ENCODE measurements at regions not wholly inside any gene's neighbourhood (a gene's known extent, or its start where the extent isn't known, plus 50 kb on each side); places are given as distances from the start of the nearest gene placed in this dataset.
"Not testable (repeated sequence)": the region's sequence is repeated elsewhere in the genome, so short reads cannot be mapped to it uniquely, and the experiment has no call there.

DNA sequence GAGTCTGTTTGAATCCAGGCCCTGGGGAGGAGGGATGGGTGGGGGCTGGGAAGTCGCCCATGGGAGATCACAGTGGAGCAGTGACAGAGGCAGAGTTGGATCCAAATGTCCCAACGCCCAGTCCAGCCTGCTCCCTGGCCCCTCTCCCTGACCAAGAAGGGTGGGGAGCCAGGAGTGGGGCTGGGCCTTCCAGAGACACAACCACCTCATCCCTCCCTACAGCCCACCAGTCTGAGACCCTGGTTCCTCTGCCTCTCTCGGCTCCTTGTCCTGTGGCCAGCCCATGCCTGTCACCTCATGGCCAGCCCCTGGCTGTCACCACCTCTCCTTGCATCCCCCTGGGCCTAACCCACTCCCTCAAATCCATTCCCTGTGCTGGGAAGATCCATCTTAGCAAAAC, 71.2 kb upstream of the PRR5 start:
- DNase-seq (ENCODE audit: low read depth in 3 of 3): no peak

DNA sequence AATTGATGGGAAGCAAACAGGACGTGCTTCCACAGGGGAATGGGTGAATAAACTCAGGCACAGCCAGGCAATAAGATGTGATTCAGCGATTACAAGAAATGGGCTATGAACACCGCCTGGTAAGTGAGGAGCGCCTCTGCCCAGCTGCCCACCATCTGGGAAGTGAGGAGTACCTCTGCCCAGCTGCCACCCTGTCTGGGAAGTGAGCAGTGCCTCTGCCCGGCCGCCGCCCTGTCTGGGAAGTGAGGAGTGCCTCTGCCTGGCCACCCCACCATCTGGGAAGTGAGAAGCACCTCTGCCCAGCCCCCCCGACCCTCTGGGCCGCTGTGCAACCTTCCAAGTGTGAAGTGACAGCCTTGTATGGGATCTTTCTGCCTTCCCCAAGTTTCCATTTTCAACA, 73.2 kb upstream of the PRR5 start:
- no peak for DNase-seq (ENCODE audit: low read depth in 3 of 3)

DNA sequence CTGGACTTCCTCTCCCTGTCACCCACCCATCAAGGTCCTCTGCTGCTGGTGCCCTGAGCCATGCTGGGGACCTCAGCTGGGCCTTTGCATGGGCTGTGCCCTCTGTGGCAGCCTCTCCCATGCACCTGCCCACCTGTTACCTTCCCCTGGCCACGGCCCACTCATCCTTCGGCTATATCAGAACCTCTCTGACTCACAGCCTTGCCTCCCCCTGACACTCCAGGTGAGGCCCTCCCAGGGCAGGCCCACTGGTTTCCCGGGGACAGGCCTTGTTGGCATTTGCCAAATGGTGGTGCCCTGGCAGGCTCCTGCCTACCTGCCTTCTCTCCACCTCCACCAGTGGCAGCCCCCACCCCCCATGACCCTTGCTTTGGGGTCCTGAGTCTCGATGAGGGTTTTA, 73.7 kb upstream of the PRR5 start:
- no peak for DNase-seq (ENCODE audit: low read depth in 3 of 3)

DNA sequence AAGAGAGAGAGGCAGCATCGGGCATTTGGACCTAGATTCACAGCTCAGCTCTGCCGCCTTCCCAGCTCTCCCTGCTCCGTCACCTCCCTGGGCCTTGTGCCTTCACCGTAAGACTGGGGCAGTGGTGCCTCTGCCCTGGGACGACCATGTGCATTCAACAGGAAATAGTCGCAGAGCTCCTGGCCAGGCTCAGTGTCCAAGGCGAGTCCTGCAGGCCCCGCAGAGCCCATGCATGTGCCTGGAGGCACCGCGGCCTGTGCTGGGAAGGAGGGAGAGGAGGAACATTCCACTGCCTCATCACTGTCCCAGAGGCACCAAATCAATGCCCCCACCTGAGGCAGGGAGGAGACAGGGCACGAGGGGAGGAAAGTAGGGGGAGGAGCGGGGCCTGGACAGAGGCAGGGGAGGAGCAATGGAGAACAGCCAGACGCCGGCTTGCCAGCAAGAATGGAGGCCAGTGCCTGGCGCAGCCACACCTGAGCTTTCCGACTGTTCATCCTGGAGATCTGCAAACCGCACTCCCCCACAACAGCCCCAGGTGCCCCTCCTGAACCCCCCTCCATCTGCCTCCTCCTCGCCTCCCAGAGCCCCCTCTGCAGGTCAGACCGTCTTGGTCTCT, 74.4 kb upstream of the PRR5 start:
- no peak for DNase-seq (ENCODE audit: low read depth in 3 of 3)

DNA sequence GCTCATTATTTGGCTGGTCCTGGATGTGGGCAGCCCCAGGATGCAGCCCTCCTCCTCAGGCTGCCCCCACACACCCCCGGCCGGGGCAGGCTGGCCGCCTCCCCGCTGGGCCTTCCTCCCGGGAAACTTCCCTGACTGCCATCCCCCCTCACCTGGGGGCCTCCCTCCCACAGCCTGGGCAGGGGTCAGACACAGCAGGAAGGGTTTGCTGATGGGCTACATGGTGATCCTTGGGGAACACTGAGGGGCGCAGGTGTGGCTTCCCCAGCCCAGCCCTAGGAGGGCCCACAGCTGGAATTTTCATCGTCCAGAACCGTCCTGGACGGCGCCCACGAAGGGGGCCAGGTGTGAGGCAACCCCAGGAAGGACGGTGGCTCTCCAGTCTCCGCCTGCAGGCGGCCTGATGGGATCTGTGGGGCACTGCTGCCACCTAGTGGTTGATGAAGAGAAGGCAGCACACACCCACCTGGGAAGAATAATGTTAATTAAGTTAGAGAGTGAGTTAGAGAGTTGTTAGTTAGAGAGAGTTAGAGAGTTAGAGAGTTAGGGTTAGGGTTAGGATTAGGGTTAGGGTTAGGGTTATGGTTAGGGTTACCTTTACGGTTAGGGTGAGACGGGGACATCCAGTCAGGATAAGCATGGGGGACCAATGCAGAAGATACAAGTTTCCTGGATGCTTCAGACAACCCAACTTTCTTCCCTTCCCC, 75.9 kb upstream of the PRR5 start:
- peak; percentile 54 to 68 (median 60) for DNase-seq (ENCODE audit: low read depth in 3 of 3)

DNA sequence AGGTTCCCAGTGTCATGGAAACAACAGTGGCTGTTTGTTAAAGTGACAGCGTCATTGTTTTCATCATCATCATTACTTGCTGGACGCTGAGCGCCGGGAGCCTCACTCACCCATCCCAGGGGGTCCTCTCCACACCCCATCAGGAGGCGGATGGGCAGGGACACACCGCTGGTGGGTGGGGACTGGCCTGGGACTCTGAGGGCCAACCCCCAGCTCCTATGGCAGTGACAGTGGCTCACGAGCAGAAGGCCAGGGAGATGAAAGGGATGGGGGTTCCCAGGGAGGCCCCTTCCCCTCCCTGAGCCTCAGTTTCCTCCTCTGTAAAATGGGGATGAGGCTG, 76.6 kb upstream of the PRR5 start:
- DNase-seq (ENCODE audit: low read depth in 3 of 3): no peak

DNA sequence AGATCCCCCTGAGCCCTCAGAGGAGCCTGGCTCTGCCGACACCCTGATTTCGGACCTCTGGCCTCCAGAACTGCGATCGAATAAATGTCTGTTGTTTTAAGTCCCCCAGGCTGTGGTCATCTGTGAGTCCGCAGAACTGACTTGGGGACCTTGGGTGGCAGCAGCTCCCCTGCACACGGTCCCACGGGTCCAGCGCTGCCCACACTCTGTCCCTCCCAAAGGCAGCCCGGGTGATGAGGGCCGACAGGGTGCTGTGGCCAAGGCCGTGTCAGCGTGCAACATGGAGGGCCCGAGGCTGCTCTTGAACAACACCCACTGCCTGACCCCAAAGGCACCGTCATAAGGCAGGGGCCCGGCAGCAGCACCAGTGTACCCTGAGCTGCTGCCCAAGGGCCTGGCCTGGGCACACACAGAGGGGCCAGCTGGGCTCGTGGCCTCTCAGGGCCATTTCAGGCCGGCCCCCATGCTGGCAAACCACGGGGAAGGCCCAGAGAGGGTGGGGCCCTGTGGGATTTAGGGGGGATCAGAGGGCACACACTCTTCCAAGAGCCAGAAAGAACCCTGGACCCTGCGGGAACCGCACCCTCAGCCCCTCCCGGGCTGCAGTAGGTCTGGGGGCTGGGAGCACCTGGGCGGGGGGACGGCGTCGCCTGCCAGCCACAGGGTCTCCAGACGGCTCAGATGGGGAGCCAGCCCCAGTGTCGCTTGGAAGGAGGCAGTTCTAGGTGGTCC, 77.1 kb upstream of the PRR5 start:
- DNase-seq (ENCODE audit: low read depth in 3 of 3): no peak

DNA sequence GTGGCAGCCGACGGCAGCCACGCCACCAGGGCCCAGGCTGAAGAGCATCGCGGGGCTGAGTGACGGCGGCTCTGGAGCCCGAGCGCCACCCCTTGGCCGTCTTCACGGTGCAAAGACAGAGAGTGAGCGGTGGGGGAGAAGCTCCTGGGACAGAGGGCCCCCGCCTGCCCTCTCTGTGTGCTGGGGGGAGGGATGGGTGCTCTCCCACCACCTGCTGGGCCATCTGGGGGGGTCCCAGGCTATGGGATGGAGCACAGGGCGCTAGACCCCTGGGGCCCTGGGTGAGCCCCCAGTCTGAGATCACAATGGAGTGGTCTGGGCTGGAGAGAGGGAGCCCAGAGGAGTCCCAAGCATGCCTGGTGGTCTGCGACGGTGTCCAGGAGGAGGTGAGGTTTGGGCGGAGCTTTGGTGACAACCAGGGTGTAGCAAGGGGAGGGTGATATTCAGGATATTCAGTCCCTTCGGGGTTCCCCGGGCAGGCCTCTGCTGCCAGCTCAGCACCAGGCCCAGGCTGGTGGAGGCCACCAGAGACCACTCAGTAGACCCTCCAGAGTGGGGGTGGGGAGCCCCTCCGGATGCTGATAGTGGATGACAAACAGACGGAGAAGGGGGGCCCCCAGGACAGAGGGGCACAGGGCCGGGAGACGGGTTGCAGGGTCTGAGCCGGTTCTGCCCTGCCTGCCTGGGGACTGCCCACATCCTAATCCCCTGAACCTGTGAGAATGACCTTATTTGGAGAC, 78.1 kb upstream of the PRR5 start:
- no peak for DNase-seq (ENCODE audit: low read depth in 3 of 3)

DNA sequence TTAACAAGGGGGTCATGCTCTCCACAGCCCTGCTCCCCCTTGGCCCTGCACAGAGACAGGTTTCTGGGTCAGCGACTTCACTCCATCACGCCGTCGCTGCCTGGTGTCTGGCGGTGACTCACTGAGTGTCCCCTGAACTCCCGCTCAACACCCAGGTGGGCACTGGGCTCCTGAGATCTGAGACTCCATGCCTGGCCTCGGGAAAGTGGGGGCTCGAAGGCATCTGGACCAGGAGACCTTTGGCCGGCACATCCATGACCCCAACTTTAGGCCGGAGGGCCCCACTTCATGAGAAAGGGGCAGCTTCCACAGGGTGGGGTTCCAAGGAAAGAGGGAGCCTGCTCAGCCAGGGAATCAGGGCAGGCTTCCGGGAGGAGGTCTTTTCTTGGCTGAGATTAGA, 79.3 kb upstream of the PRR5 start:
- DNase-seq (ENCODE audit: low read depth in 3 of 3): no peak

DNA sequence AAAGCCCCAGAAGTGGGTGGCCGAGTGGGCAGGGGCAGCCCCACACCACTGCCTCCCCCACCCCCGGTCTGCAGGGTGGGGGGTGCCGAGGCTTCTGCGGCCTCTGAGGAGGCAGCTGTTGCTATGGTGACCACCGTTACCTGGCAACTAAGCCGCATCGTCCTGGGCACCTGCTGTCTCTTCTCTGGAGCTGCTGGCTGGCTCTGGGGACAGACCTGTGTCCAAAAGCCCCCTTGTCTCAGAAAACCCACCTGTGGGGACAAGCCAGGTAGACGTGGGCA, 79.9 kb upstream of the PRR5 start:
- DNase-seq (ENCODE audit: low read depth in 3 of 3): no peak

DNA sequence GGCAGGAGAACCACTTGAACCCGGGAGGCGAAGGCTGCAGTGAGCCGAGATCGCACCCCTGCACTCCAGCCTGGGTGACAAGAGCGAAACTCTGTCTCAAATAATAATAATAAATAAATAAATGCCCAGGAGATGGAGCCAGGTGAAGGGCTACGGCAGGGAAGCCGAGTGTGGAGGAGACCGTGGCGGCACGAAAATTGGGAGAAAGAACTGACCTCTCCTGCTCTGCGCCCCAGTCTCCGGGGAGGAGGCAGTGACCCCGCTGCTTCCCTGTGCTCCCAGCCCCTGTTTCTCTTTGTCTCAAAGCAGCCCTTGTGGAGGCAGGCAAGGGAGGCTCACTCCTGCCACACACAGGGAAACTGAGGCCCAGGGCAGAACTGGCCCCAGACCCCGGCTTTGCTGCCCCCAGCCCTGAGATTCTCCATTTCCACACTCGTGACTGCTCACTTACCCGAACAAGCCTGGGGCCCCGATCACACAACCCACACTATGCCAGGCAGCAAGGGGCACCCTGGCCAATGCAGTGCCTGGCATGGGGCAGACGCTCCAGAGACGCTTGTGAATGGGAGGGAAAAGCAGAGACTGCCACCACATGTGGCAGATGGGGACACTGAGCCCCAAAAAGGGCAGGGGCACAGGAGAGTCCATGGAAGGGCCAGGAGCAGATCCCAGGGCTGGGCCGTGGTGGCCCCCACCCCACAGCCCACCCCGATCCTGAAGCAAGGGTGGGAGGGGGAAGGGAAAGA, 80.4 kb upstream of the PRR5 start:
- no peak for DNase-seq (ENCODE audit: low read depth in 3 of 3)

DNA sequence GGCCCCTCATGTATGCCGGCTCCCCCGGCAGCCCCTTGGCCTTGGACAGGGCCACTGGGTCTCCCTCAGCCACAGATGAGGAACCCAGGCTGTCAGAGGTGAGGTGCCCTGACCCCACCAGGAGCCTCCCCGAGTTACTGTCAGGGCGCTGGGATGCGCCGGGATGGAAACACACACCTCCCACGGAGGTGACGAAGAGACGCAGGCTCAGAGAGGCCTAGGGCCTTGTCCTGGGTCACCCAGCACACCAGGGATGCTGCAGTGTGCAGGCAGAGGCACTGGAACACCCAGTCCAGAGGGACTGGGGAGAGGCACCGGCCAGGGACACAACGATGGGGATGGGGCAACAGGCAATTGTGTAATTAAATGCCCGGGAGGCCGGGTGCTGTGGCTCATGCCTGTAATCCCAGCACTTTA, 81.2 kb upstream of the PRR5 start:
- DNase-seq (ENCODE audit: low read depth in 3 of 3): no peak

DNA sequence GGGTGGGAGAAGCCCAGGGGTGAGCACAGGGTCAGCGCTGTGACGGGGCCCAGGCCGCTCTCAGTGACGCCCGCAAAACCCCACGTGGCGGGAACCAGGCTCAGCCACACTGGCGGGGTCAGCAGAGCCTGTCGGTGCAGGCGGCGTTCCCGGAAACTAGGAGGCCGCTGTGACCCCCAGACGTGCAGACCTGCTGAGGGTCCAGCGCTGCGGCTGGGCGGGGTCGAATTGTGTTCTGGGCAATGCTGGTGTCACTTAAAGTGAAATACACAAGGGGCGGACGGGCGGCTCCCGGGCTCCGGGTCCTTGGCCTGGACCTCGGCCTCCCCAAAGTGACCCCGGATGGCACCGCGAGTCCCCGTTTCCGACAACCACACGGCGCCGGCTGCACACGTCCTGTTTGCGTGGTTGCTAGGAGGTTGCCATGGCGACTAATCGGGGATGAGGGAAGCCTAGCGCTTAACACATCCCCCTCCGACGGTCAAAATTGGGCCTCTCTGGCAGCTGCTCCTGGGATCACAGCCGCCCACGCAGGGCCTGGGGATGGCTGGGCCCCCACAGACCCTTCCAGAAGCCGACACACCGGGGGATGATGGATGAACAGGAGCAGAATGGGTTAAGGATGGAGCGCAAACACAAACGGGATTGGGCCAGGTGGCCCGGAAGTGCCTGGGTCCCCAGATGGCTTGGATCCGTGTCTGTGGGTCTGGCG, 81.7 kb upstream of the PRR5 start:
- peak; percentile 21 to 54 (median 38) for DNase-seq (ENCODE audit: low read depth in 3 of 3)

DNA sequence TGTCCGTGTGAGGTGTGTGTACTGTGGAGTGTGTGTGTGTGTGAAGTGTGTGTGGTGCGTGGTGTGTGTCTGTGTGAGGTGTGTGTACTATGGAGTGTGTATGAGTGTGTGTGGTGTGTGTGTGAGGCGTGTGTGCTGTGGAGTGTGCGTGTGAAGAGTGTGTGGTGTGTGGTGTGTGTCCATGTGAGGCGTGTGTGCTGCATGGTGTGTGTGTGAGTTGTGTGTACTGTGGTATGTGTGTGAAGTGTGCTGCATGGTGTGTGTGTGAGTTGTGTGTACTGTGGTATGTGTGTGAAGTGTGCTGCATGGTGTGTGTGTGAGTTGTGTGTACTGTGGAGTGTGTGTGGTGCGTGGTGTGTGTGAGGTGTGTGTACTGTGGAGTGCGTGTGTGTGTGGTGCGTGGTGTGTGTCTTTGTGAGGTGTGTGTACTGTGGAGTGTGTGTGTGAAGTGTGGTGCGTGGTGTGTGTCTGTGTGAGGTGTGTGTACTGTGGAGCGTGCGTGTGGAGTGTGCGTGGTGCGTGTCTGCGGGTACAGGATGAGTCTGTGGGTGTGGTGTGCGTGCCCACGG, 82.4 kb upstream of the PRR5 start:
- not testable (repeated sequence) for DNase-seq (ENCODE audit: low read depth in 3 of 3)

DNA sequence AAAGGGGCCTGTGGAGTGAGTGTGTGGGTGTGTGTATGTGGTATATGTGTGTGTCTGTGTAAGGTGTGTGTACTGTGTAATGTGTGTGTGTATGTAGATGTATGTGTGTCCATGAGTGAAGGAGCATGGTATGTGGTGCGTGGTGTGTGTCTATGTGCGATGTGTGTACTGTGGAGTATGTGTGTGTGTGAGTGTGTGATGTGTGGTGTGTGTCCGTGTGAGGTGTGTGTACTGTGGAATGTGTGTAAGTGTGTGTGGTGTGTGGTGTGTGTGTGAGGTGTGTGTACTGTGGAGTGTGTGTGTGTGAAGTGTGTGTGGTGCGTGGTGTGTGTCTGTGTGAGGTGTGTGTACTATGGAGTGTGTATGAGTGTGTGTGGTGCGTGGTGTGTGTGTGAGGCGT, 83.1 kb upstream of the PRR5 start:
- not testable (repeated sequence) for DNase-seq (ENCODE audit: low read depth in 3 of 3)

DNA sequence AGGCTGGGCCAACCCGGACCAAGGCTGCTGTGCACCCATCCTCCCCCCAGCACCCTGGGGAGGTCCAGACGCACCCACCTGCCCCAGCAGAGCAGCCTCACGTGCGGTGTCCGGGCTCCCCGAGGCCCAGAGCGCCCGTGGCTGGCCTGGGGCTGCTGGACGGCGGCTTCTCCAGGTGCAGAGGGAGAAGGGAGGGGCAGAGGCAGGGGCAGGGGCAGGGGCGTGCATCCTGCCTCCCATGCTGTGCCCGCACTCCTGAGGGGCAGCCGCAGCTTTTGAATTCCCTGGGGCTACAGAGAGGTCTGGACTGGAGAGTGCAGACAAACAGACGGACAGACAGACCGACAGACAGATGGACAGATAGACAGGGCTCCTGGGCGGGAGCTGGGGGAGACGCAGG, 83.6 kb upstream of the PRR5 start:
- no peak for DNase-seq (ENCODE audit: low read depth in 3 of 3)

DNA sequence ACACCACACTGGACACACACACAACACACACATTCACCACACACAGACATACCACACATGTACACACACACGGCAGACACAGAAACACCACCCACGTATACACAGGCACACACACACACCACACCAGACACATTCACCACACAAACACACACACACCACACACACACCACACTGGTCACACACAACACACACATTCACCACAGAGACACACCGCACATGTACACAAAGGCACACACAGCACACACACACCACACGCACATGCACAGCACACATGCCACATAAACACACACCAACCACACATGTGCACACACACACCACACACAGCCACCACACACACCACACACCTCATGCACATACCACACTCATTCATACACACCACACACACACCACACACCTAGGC, 84.2 kb upstream of the PRR5 start:
- no peak for DNase-seq (ENCODE audit: low read depth in 3 of 3)

DNA sequence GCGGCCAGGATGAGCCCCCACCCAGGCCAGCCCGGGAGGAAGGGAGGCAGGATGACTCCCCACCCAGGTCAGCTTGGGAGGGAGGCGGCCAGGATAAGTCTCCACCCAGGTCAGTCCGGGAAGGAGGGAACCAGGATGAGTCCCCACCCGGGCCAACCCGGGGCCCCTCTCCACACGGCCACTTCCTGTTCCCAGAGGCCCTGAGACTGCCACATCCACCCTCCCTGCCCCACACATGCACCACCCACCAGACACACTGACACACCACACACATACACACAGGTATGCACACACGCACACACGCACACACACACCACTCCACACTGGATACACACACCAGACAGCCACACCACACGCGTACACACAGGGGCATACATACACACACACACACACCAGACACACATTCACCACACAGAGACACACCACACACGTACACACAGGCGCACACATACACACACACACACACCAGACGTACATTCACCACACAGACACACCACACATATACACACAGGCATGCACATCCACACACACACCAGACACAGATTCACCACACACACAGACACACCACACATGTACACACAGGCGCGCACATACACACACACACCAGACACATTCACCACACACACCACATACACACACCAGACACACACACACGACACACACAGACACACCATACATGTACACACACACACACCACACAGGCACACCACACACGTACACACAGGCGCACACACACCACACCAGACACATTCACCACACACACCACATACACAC, 84.9 kb upstream of the PRR5 start:
- no peak for DNase-seq (ENCODE audit: low read depth in 3 of 3)

DNA sequence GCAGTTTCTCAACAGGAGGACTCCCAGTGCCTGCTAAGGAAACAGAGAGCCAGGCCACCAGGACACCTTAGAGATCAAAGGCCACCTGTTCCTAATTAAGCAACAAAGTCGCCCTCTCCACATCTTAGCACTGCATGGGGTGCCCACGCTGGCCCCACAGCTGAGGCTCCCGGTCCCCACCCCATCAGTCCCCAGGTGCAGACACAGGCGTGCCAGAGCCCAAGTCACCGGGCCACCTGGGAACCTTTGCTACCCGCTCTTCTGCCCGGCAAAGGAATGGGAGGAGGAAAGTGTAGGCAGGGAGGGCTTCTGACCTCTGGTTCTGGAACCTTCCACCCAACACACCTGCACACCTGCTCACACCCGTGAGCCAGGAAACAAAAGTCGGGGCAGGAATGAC, 85.5 kb upstream of the PRR5 start:
- no peak for DNase-seq (ENCODE audit: low read depth in 3 of 3)

DNA sequence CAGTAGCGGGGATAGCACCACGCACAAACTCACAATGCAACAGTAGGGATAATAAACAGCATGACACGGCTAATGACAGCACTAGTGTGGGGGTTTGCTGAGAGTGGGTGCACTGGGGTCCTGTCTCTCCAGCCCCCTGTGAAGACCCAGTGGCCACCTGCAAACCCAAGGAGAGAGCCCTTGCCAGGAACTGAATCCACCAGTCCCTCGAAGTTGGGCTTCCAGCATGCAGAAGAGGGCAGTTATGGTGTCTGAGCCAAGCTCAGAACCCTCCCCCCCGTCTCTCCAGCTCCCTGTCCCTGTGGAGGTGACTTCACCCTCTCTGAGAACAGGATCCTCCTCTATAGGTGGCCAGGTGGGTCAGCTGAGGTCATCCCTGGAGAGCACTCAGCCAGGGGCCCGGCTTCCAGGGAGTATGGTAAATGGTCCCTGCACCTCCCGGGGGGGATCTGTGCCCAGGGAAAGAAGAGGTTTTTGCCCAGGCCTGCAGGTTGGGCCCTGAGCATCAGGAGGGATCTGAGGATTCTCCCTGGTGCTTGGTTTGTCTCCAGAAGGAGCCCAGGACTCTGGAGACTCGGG, 86.3 kb upstream of the PRR5 start:
- DNase-seq (ENCODE audit: low read depth in 3 of 3): no peak
